ENCODE measurements at regions not wholly inside any gene's neighbourhood (a gene's known extent, or its start where the extent isn't known, plus 50 kb on each side); places are given as distances from the start of the nearest gene placed in this dataset.
"Not testable (repeated sequence)": the region's sequence is repeated elsewhere in the genome, so short reads cannot be mapped to it uniquely, and the experiment has no call there.

DNA sequence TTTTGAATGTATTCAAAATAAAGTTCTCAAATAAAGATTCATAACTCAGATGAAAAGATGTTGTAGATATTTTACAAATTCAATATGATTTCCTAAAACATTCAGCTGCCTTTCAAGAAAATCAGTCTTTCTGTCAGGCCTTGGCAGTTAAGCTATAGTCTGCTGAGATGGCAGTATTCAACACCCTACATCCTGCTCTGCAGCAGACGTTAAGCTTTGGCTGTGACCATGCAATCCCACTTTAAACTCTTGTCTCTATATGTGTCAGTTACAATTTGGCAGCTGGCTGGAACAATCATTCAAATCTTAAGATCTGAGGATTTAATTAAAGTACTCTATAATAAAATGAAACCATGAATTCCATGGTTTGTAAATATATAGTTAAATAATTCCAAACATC, 567.3 kb upstream of the ZNF804A start:
- no peak for DNase-seq

DNA sequence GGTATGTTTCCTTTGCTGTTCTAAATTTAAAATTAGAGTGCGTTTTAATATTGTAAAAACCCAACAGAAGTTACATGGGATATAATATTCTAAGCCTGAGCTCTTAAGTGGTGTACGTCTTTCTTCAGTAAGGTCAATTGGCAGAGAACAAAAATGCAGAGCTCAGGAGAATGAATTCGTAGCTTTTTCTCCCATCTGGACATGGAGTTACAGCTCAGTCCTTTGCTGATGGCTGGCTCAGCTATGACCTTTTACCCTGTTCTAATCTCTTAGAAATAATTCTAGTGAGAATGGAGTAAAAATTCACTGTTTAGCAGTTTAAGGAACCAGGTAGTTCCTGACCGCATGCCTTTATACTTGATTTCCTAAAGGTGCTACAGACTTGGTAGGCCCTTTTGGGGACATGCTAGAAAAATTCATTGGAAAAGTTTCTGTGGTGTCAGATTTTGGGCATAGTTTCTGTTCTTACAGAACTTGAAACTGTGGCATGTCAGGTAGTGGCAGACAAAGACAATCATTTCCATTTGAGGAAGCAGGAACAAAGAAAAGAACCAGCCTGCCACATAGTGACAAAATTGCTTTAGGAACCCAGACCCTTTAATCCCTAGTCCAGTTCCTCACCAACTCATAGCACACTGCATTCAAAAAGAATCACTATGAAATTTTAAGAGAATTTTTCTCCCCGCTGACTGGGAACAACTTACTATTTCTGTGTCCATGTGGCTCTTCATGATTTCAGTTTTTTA, 566.8 kb upstream of the ZNF804A start:
- no peak for DNase-seq

DNA sequence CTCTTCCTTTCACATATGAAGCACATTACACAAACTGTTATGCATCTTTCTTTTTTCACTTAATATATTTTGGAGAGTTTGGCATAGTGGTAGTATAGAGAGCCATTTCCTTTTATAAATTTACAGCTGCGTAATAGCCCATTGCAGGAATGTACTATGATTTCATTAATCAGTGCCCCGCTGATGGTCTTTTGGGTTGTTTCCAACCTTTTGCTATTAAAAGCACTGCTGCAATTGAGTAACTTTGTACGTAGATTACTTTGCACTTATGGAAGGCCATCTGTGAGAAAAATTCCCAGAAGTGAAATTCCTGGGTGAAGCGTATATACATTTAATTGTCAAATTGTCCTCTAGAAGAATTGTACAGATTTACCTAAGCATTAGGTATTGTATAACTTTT, 565.3 kb upstream of the ZNF804A start:
- no peak for DNase-seq

DNA sequence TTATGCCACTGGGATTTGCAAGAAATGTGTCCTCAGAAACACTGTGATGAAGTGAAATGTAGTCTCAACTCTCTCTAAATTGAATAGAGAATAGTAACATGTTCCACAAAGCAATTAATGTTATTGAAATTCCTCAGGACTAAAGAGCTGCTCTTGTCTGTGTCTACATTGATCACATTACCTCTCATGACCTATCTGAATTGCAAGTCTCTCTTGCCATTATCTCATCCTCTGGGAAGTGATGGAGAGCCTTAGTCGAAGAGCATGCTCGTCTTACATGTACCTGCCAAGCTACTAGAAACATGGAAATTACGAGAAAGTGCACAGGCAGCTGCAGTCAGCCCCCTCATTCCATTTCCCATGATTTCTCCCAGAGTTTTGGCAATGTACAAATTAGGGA, 561.1 kb upstream of the ZNF804A start:
- DNase-seq, result no peak

DNA sequence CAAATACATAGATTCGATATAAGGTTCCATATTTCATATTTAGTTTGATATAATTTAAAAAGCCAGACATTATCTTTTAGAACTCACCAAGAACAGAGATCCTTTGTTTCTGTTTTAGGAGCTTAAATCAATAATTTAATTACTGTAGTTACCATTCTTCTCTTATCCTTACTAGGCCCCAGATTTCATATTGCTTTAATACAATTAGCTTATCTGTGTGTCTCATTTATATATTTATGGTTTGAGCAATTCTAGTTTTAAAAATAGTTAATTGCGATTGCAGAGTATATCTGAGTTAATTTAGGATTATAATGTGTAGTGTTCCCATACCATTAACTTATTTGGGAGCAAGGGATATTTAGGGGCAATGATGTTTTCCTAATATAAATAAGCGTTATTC, 558.8 kb upstream of the ZNF804A start:
- no peak for DNase-seq

DNA sequence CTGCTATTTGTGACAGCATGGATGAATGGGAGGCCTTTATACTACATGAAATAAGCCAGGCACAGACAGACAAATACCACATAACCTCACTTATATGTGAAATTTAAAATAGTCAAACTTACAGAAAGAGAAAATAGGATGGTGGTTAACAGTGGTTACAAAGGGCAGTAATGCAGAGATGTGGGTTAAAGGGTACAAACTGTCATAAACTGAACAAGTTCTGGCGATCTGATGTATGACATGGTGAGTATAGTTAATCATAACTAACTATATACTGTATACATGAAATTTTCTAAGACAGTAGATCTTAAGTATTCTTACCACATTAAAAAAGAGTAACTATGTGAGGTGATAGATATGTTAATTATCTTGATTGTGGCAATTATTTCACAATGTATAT, 558.1 kb upstream of the ZNF804A start:
- no peak for DNase-seq

DNA sequence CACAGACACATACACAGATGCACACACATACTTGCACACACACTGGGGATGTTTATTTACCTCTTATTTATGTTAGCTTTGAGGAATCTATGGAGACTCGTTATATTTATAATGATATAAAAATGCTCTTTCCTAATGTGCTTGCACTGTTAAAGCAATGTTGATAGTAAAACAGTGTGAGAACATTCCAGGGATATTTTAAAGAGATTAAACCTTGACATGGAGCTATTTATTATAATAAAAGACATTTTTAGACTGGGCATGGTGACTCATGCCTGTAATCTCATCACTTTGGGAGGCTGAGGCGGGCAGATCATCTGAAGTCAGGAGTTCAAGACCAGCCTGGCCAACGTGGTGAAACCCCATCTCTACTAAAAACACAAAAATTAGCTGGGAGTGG, 557.3 kb upstream of the ZNF804A start:
- DNase-seq, result no peak

DNA sequence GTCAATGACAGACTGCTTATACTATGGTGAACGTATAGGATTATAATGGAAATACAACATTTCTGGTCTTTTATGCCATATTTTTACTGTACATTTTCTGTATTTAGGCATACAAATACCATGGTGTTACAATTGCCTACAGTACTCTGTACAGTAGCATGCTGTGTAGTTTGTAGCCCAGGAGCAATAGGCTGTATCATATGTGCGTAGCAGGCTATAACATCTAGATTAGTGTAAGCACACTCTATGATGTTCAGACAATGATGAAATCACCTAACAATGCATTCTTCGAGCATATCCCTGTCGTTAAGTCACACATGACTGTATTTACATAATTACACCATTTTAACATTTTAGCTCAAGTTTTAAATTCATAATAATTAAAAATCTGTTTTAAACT, 556.6 kb upstream of the ZNF804A start:
- DNase-seq, result no peak

DNA sequence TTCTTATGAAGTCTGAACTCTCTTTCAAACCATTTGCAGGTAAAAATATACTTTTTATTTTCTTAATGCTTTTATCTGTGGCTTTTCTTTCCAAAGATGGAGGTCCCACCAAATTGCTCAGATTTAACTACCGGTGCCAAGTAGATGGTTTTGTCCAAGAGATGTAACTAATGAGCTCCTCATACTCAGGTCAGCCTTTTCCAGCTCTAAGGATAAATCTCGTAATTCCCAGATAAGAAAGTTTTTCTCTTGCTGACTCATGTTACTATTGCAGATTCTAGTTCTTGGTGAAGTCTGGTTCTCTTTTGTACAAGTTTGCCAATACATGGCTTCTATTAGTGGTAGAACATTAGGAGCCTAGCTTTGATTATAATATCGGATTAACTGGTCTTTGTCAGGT, 550.8 kb upstream of the ZNF804A start:
- DNase-seq, result no peak

DNA sequence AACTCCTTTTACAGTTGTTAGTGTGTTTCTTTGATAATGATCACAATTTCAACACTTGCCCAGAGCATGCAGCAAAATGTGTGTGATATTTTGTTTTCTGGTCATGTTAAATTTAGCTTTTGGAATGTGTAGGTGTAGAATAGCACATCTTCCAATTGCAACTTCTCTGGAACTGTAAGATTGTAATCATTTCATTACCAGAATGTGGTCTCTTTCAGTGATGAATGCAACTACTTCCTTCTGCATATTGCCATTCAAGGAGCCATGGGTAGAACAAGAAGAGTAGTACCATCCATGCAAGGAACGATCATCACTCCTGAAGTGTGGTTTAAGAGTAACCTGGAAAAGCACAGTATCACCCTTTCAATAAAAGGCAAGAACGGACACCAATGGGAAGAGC, 548.8 kb upstream of the ZNF804A start:
- no peak for DNase-seq

DNA sequence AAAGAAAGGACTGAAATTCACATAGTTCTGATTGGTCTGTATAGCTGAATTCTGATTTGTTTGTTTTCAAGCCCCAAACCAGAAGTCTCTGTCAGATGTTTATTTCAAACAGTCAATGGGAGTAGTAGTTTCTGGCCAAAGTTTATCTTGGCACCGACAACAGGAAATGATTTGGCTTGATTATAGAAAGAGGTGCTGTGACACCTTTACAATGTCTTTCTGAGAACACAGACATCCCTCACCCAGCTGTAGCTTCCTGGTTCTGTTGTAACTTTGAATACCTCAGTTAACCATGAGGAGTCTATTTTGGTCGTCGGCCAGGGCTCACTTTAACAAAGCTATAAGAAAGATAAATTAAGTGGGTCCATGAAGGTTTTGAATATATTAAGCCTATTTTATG, 545.0 kb upstream of the ZNF804A start:
- DNase-seq, result peak; percentile 10

DNA sequence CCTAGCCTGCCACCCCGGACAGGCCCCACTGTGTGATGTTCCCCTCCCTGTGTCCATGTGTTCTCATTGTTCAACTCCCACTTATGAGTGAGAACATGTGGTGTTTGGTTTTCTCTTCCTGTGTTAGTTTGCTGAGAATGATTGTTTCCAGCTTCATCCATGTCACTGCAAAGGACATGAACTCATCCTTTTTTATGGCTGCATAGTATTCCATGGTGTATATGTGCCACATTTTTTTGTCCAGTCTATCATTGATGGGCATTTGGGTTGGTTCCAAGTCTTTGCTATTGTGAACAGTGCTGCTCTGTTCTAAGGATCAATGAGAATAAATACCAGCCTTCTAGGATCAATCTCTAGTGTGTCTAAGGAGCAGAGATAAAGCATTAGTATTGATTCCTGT, 543.9 kb upstream of the ZNF804A start:
- not testable (repeated sequence) for DNase-seq

DNA sequence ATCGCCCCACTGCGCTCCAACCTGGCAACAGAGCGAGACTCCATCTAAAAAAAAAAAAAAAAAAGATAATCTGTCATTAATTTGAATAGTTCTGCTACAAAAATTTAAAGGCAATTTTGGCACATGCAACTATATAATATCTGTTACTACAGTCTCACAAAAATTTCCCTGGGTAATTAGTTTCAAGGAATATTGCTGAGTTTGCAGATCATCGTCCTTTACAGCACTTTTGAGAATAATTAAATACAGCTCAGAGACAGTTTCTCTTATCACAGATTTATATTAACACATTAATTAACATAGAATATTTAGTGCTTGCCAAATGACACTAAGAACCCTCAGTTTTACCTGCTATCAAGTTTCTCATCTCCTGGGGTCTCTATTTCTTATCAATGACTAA, 540.4 kb upstream of the ZNF804A start:
- DNase-seq, result no peak

DNA sequence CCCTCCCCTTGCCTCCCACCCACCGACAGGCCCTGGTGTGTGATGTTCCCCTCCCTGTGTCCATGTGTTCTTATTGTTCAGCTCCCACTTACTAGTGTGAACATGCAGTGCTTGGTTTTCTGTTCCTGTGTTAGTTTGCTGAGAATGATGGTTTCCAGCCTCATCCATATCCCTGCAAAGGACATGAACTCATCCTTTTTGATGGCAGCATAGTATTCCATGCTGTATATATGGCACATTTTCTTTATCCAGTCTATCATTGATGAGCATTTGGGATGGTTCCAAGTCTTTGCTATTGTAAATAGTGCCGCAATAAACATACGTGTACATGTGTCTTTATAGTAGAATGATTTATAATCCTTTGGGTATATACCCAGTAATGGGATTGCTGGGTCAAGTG, 538.1 kb upstream of the ZNF804A start:
- DNase-seq, result not testable (repeated sequence)

DNA sequence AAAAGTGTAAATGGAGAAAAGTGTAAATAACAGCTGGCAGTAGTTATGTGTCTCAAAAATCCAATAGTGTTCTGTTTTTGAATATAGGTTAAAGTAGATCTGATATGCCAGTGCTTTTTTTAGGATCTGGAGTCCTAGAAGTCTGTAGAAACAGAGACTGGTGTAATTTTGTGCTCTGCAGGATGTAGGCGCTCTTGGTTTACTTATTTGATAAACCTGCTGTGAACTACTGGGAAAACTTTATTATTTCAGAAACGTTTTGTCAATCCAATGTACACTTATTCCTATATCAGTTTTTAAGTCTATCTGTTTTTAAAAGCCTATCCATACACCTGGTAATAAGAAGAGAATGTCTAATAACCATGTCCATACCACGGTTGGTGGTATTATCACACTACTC, 530.8 kb upstream of the ZNF804A start:
- DNase-seq, result no peak

DNA sequence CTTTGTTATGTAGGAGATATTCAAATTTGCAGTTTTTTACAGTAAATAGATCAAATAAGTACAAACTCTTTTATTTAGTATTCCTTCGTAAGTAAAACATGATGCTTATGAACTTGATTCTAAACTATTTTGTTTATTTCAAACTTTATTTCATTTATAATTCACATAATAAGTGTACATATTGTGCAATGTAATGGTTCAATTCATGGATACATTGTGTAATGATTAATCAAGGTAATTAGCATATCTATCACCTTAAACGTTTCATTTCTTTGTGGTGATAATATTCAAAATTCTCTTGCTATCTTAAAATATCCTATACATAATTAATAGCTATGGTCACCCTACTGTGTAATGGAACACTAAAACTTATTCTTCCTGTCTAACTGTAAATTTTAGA, 525.9 kb upstream of the ZNF804A start:
- no peak for DNase-seq

DNA sequence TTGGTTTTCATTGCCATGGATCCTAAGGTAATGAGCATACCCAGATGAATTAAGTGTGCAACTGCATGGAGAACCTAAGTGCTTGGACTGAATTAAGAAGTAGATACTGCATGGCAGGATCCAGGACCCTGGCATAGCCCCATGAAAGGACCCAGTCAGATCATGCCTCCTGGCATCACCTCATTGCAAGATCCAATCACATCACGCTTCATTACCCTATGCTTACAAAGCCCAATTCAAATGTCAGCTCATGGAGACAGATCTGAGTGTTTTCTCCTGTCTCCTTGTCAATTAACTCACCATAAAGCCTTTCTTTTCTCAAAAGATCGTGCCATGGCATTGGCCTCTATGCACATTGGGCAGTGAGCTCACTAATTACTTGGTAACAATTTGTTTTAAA, 519.8 kb upstream of the ZNF804A start:
- no peak for DNase-seq

DNA sequence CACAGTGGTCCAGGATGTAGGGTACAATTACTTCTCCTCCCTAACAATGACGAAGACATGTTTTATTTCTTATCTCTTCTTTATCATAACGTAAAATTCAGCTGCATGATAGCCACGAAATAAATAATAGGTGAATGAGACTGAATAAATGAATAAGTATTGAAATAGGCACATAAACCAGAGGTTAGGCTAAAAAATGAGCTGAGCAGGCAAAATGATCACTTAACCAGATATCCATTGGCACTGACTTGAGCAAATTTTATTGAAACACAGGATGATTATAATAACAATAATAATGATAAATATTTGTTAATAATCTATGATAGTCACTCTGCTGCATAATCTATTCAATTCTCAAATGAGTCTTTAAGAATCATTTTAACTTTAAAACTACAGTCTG, 506.9 kb upstream of the ZNF804A start:
- no peak for DNase-seq

DNA sequence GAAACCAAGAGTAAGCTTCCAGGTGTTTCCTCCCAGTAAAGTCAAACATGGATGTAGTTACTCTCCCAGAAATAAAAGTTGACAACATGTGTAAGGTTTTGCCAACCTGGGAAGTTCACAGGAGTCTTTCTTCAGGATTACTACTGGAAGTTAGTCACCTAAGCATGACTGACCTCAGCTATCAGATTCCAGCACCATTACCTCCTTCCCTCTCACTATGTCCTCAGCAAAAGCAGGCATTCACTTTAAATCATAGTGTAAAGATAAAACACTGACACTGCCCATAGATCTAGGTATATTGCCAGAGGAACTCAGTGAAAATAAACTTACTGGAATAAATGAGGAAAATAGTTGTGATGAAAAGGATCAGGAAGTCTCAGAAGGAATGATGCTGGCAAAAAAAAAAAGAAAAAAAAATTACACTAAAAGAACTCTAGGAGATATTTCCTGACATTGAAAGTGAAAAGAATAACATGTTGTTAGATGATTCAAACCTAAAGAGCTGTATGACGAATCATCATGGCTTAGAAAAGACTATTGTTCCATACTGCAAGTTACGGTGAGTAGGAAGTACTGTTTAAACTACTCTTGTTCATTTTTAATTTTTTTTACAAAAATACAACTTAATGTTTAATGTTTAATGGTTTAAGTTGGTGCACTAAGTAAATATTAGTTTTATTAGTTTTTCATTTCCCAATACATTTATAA, 484.5 kb upstream of the ZNF804A start:
- DNase-seq, result no peak

DNA sequence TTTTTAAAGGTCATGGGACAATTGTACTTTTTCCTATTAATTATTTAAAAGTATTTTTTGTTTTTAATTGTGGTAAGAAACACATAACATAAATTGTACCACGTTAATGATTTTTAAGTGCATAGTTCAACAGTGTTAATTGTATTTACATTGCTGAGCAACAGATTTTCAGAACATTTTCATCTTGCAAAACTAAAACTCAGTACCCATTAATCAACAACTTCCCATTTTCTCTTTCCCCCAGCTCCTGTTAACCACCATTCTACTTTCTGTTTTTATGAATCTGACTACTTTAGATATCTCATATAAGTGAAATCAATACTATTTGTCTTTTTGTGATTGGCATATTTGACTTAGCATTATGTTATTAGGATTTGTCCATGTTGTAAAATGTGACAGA, 483.9 kb upstream of the ZNF804A start:
- DNase-seq, result no peak

DNA sequence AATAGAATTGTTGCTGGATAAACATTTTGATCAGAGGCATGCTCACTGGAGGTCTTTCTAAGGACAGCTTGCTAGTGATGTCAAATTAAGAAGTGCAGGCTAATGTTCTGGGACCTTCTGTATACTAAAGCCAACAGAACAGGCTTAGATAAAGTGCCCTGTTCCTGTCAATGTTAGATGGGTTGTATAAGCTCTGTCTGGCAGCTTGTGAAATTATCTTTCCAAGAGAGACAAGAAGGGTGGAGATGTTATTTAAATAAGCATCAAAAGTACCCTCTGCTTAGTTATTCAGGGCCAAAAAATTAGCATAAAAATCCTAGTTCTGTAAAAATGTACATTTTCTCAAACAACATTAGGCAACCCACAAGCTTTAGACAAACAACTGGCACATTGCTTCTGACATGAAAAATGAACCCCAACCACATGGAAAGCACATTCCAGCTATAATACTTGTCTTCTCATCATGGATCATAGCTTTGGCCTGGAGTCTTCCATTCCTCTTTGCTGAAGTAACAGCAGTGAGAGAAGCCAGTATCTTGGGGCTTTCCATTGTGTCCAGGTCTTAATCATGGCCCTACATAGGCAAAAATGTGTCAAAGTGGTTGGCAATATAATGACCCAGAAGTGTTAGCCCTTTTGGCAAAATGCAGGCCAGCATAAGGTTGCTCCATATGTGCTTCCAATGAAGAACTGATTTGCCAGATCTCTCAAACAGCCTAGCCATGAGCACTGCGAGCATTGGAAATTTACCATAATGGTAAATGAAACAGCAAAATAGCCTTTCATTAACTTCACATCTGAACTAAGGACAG, 478.1 kb upstream of the ZNF804A start:
- no peak for DNase-seq

DNA sequence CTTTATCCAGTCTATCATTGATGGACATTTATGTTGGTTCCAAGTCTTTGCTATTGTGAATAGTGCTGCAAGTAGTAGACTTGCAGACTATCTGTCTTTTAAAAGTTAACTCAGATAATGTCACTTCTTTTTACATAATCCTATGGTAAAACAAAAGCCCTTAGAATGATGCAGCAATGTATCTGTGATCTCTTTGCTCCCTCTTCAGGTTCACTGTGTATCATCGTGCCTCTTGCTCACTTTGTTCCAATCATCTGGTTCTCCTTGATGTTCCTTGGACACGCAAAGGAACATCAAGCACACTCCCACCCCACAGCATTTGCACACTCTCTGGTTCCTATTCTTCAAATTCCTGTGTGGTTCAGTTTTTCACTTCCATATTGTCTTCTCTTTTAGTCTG, 472.5 kb upstream of the ZNF804A start:
- no peak for DNase-seq

DNA sequence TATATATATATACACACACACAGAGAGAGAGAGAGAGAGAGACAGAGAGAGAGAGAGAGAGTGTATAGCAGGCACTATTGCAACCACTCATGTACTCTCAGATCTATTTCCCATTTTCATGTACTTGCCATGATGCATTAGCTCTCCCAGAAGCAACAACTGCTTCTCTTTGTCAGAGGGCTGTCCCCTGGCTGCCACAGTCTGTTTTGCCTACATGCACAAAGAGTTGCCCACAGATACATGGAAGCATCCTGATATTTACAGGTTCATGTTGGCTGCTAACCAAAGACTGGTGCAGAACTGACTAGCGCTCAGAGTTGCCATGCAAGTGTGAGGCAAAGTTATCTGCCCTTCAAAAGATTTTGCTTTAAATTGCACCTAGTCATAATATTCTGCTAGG, 469.3 kb upstream of the ZNF804A start:
- no peak for DNase-seq

DNA sequence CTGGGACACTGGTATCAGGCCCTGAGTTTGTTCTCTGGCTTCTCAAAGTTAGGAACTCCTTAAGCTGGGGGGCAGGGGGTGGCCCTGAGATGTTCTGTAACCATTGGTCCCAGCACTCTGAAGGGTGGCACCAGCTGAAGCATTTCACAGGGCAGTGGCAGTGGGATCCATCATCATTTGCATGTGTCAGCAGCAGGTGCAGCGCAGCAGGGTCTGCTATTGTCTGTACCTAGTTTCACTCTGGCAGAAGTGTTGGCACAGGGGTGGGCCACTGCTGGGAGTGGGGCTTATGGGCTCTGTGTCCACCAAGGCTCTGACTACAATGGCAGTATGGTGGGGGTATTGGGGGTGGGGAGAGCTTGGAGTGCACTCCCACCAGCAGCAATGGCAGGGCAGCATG, 460.4 kb upstream of the ZNF804A start:
- DNase-seq, result no peak
